Fibroblast of lung (primary cell): ENCODE measurements at regions not wholly inside any gene's neighbourhood (a gene's known extent, or its start where the extent isn't known, plus 50 kb on each side); places are given as distances from the start of the nearest gene placed in this dataset.

Source experiments
- DNase-seq, 2 donors: peaks; one replicate each; pipeline versions ENCODE4 v3.0.0 to v3.0.0-alpha.2; 2010; ENCODE audit warnings: low read depth in 2 of 2
- H2AFZ ChIP-seq: 2 replicates; pipeline ENCODE4 v1.5.1; 2012; ENCODE audit warnings: low read length, control low read depth, inconsistent platforms
- H3K27ac ChIP-seq: 2 replicates; pipeline ENCODE4 v1.5.1; 2011; ENCODE audit warnings: low read length, control low read depth; ENCODE audit not compliant: insufficient read depth
- H3K27me3 ChIP-seq: 2 replicates; pipeline ENCODE4 v1.5.1; 2011; ENCODE audit warnings: mild to moderate bottlenecking, low read length; ENCODE audit not compliant: control insufficient read depth, insufficient read depth
- H3K36me3 ChIP-seq: 2 replicates; pipeline ENCODE4 v1.5.1; 2011; ENCODE audit warnings: low read length; ENCODE audit not compliant: control insufficient read depth, insufficient read depth
- H3K4me1 ChIP-seq: 2 replicates; pipeline ENCODE4 v1.5.1; 2011; ENCODE audit warnings: low read length; ENCODE audit not compliant: control insufficient read depth, insufficient read depth; ENCODE audit errors: extremely low read depth
- H3K4me2 ChIP-seq: 2 replicates; pipeline ENCODE4 v1.5.1; 2011; ENCODE audit warnings: low read length, control low read depth; ENCODE audit not compliant: insufficient read depth; ENCODE audit errors: extremely low read depth
- H3K4me3 ChIP-seq, 4 experiments: fragments of 200-600 bp in 1 of 4; sonication (generic) in 1 of 4; replicated peaks in 1 of 4; 2 replicates each; pipeline ENCODE4 v1.5.1; 2011 to 2016; ENCODE audit warnings: low read length in 4 of 4, low read depth in 3 of 4, mild to moderate bottlenecking in 3 of 4, control low read depth in 2 of 4, inconsistent platforms in 1 of 4, mixed read lengths in 1 of 4; ENCODE audit not compliant: insufficient read depth in 1 of 4; ENCODE audit errors: control extremely low read depth in 1 of 4
- H3K79me2 ChIP-seq: 2 replicates; pipeline ENCODE4 v1.5.1; 2012; ENCODE audit warnings: mild to moderate bottlenecking, low read length, inconsistent platforms; ENCODE audit not compliant: control insufficient read depth, insufficient read depth
- H3K9ac ChIP-seq: 2 replicates; pipeline ENCODE4 v1.5.1; 2011; ENCODE audit warnings: mild to moderate bottlenecking, low read length, control low read depth; ENCODE audit not compliant: insufficient read depth
- H3K9me3 ChIP-seq: 2 replicates; pipeline ENCODE4 v1.5.1; 2012; ENCODE audit warnings: low read depth, low read length; ENCODE audit not compliant: control insufficient read depth, insufficient read depth
- H4K20me1 ChIP-seq: 2 replicates; pipeline ENCODE4 v1.5.1; 2011; ENCODE audit warnings: low read length; ENCODE audit not compliant: control insufficient read depth, insufficient read depth; ENCODE audit errors: extremely low read depth
- CTCF ChIP-seq, 2 donors: IDR thresholded peaks in 1 of 2; conservative IDR thresholded peaks in 1 of 2; 1 replicate in 1 of 2; 2 replicates in 1 of 2; pipeline ENCODE4 v1.5.1; 2011 to 2012; ENCODE audit warnings: low read length in 2 of 2, control low read depth in 1 of 2, inconsistent platforms in 1 of 2, low read depth in 1 of 2, mild to moderate bottlenecking in 1 of 2
- EZH2 ChIP-seq: IDR thresholded peaks from 2 replicates; pipeline ENCODE4 v1.5.1; 2012; ENCODE audit warnings: low read length, control low read depth, mild to moderate bottlenecking; ENCODE audit errors: missing control alignments

- Histone ChIP-seq H3K9me3 (no peaks in the 10 kb centered on the region), H4K20me1 (no peaks in the 10 kb centered on the region), H3K4me2 (no peak overlapping the region), H3K4me1 (no peaks in the 10 kb centered on the region), H3K79me2 (no peaks in the 10 kb centered on the region), H3K4me3 (no peak overlapping the region), H2AFZ (no peak overlapping the region), H3K36me3 (no peaks in the 10 kb centered on the region), H3K9ac (no peak overlapping the region), H3K27me3 (no peaks in the 10 kb centered on the region), H3K27ac (no peak overlapping the region)
- peak in 1 of 2 donors; percentile 23 for DNase-seq
- no peak for TF ChIP-seq EZH2
- no peak for TF ChIP-seq CTCF (conservative IDR thresholded peaks at IDR 0.05 in 1 of 2, IDR thresholded peaks at IDR 0.05 in 1 of 2; ENCODE audit: low read depth in 1 of 2, low read length in 2 of 2)
Measured at GRCh38 chr12:81992461-81992860, 233.3 kb upstream of the PPFIA2 start.

GRCh38 chr12:81991868-81992267, 232.7 kb upstream of the PPFIA2 start:
- no peak overlapping the region for H3K4me3 ChIP-seq
- no peak for DNase-seq
- no peak overlapping the region for H2AFZ ChIP-seq
- H3K4me1 ChIP-seq = no peaks in the 10 kb centered on the region
- H3K9ac ChIP-seq = no peak overlapping the region
- no peaks in the 10 kb centered on the region for H3K79me2 ChIP-seq
- no peak overlapping the region for H3K4me2 ChIP-seq
- no peak for TF ChIP-seq CTCF (conservative IDR thresholded peaks at IDR 0.05 in 1 of 2, IDR thresholded peaks at IDR 0.05 in 1 of 2; ENCODE audit: low read depth in 1 of 2, low read length in 2 of 2)
- TF ChIP-seq EZH2 = no peak
- H4K20me1 ChIP-seq = no peaks in the 10 kb centered on the region
- no peaks in the 10 kb centered on the region for H3K27me3 ChIP-seq
- H3K36me3 ChIP-seq = no peaks in the 10 kb centered on the region
- no peaks in the 10 kb centered on the region for H3K9me3 ChIP-seq
- no peak overlapping the region for H3K27ac ChIP-seq

GRCh38 chr12:81988362-81988761, 229.2 kb upstream of the PPFIA2 start:
- Histone ChIP-seq H3K4me2 (no peak overlapping the region), H4K20me1 (no peaks in the 10 kb centered on the region), H3K27me3 (no peaks in the 10 kb centered on the region), H3K9ac (no peak overlapping the region), H2AFZ (no peak overlapping the region), H3K4me1 (no peaks in the 10 kb centered on the region), H3K27ac (no peak overlapping the region), H3K4me3 (no peak overlapping the region), H3K79me2 (no peaks in the 10 kb centered on the region), H3K9me3 (no peaks in the 10 kb centered on the region), H3K36me3 (no peaks in the 10 kb centered on the region)
- no peak for DNase-seq
- no peak for TF ChIP-seq CTCF (conservative IDR thresholded peaks at IDR 0.05 in 1 of 2, IDR thresholded peaks at IDR 0.05 in 1 of 2; ENCODE audit: low read depth in 1 of 2, low read length in 2 of 2)
- no peak for TF ChIP-seq EZH2
